GM18909 (cell line): ENCODE measurements at regions not wholly inside any gene's neighbourhood (a gene's known extent, or its start where the extent isn't known, plus 50 kb on each side); places are given as distances from the start of the nearest gene placed in this dataset.
"Not testable (repeated sequence)": the region's sequence is repeated elsewhere in the genome, so short reads cannot be mapped to it uniquely, and the experiment has no call there.

Source experiments
- ATAC-seq: cut with Tn5 transposase; IDR thresholded peaks from one replicate; pipeline ENCODE4 v1.9.1; 2021; ENCODE audit warnings: mild to moderate bottlenecking; ENCODE audit not compliant: unreplicated experiment, poor library complexity

- ATAC-seq: peak; percentile 84
Observed at GRCh38 chr3:901953-902778, 190.7 kb upstream of the CNTN6 start.

GRCh38 chr3:905217-905616 is 187.6 kb upstream of the CNTN6 start:
- ATAC-seq: no peak

- ATAC-seq: no peak
Observed at GRCh38 chr3:906739-907138, 186.1 kb upstream of the CNTN6 start.

- ATAC-seq: no peak
Observed at GRCh38 chr3:908839-909238, 184.0 kb upstream of the CNTN6 start.

GRCh38 chr3:912717-913116 is 180.1 kb upstream of the CNTN6 start:
- not testable (repeated sequence) for ATAC-seq

GRCh38 chr3:923161-923910 is 169.5 kb upstream of the CNTN6 start:
- ATAC-seq: no peak

GRCh38 chr3:930866-931265 is 162.0 kb upstream of the CNTN6 start:
- no peak for ATAC-seq

- no peak for ATAC-seq
Observed at GRCh38 chr3:933326-933725, 159.5 kb upstream of the CNTN6 start.

GRCh38 chr3:944786-945185 is 148.0 kb upstream of the CNTN6 start:
- ATAC-seq: no peak

- ATAC-seq: no peak
Observed at GRCh38 chr3:945738-946137, 147.1 kb upstream of the CNTN6 start.

- no peak for ATAC-seq
Observed at GRCh38 chr3:952906-953305, 139.9 kb upstream of the CNTN6 start.

- ATAC-seq: no peak
Observed at GRCh38 chr3:963255-963654, 129.6 kb upstream of the CNTN6 start.

- ATAC-seq: no peak
Observed at GRCh38 chr3:963755-964154, 129.1 kb upstream of the CNTN6 start.

- ATAC-seq: no peak
Observed at GRCh38 chr3:965826-966225, 127.0 kb upstream of the CNTN6 start.

GRCh38 chr3:966341-966740 is 126.5 kb upstream of the CNTN6 start:
- ATAC-seq: no peak

GRCh38 chr3:973340-973739 is 119.5 kb upstream of the CNTN6 start:
- ATAC-seq: no peak

GRCh38 chr3:976006-976405 is 116.8 kb upstream of the CNTN6 start:
- ATAC-seq: no peak

GRCh38 chr3:981156-981555 is 111.7 kb upstream of the CNTN6 start:
- no peak for ATAC-seq

- ATAC-seq: no peak
Observed at GRCh38 chr3:988785-989184, 104.0 kb upstream of the CNTN6 start.

GRCh38 chr3:992871-993270 is 100.0 kb upstream of the CNTN6 start:
- no peak for ATAC-seq

GRCh38 chr3:1002010-1002409 is 90.8 kb upstream of the CNTN6 start:
- ATAC-seq: no peak

- no peak for ATAC-seq
Observed at GRCh38 chr3:1007866-1008265, 85.0 kb upstream of the CNTN6 start.
